ENCODE measurements at regions not wholly inside any gene's neighbourhood (a gene's known extent, or its start where the extent isn't known, plus 50 kb on each side); places are given as distances from the start of the nearest gene placed in this dataset.

DNA sequence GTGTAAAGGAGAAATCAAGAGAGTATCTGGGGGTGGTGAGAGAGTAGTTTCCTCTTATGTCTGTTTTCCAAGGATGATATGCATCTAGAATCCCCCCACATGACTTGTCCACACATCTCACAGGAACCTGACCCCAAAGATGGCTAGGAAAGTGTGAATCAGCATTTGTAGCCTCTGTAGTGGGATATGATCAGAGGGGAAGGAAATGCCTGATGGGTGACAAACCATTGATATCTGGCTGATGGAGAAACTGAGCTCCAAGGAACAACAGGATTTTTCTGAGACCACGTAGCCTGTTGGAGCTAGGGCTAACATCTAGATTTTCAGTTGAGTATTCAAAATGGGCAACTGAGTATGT, 369.4 kb downstream of the DDX10 start:
- Histone ChIP-seq H3K9me3 (ENCODE audit: control insufficient read depth, insufficient read depth, low read length) (no peaks in the 10 kb centered on the region), H3K4me3 (ENCODE audit: low read depth, low read length) (no peak overlapping the region), H3K27ac (ENCODE audit: low read depth, low read length) (no peak overlapping the region), H3K27me3 (ENCODE audit: control insufficient read depth, insufficient read depth, low read length) (no peaks in the 10 kb centered on the region)
- ChIA-PET POLR2A (no interaction called here), CTCF (no interaction called here)
- no peak for DNase-seq (ENCODE audit: low read depth, low spot score)
- TF ChIP-seq, protein P1, sequence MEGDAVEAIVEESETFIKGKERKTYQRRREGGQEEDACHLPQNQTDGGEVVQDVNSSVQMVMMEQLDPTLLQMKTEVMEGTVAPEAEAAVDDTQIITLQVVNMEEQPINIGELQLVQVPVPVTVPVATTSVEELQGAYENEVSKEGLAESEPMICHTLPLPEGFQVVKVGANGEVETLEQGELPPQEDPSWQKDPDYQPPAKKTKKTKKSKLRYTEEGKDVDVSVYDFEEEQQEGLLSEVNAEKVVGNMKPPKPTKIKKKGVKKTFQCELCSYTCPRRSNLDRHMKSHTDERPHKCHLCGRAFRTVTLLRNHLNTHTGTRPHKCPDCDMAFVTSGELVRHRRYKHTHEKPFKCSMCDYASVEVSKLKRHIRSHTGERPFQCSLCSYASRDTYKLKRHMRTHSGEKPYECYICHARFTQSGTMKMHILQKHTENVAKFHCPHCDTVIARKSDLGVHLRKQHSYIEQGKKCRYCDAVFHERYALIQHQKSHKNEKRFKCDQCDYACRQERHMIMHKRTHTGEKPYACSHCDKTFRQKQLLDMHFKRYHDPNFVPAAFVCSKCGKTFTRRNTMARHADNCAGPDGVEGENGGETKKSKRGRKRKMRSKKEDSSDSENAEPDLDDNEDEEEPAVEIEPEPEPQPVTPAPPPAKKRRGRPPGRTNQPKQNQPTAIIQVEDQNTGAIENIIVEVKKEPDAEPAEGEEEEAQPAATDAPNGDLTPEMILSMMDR (IDR thresholded peaks at IDR 0.05; ENCODE audit: low read depth, low read length): no peak

DNA sequence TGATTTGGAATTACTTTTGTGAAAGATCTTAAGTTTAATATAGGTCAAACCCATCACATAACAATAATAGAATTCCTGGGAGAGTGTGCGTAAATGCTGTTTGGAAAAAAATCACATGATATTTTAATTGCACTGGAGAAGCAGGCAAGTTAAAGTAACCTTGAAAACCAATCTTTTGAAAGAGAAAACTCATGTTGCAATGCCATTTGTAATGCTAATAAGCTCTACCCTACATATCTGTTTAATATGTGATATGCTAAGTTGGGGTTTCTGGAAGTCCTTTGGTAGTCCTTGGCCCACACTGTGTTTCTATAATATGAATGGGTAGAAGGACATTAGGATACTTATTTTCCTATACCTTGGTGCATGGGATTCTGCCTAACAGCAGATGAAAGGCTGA, 370.4 kb downstream of the DDX10 start:
- ChIA-PET CTCF (no interaction called here), POLR2A (no interaction called here)
- H3K27ac ChIP-seq (ENCODE audit: low read depth, low read length): no peak overlapping the region
- no peaks in the 10 kb centered on the region for H3K9me3 ChIP-seq (ENCODE audit: control insufficient read depth, insufficient read depth, low read length)
- H3K4me3 ChIP-seq (ENCODE audit: low read depth, low read length): no peak overlapping the region
- TF ChIP-seq, protein P1 (IDR thresholded peaks at IDR 0.05; ENCODE audit: low read depth, low read length): no peak
- DNase-seq (ENCODE audit: low read depth, low spot score): no peak
- no peaks in the 10 kb centered on the region for H3K27me3 ChIP-seq (ENCODE audit: control insufficient read depth, insufficient read depth, low read length)

DNA sequence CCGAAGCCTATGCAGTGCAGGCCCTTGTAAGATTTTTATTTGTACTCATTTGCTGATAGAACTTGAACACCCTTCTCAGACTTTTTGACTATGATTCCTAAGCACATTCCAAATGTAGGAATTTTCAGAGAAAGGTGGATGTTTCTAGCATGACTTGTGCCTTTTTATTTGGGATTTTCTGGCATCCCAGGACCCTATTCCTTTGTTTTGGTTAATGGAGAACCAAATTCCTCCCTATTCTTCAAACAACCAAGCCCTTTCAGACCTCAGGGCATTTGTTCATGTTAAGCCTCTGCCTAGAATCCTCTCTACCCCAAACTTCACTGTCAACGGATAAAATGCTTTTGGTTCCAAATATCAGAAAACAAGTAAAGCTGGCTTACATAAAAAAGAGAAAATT, 371.1 kb downstream of the DDX10 start:
- H3K9me3 ChIP-seq (ENCODE audit: control insufficient read depth, insufficient read depth, low read length): no peaks in the 10 kb centered on the region
- ChIA-PET POLR2A (no interaction called here), CTCF (no interaction called here)
- H3K27ac ChIP-seq (ENCODE audit: low read depth, low read length): no peak overlapping the region
- no peak overlapping the region for H3K4me3 ChIP-seq (ENCODE audit: low read depth, low read length)
- TF ChIP-seq, protein P1 (IDR thresholded peaks at IDR 0.05; ENCODE audit: low read depth, low read length): no peak
- no peak for DNase-seq (ENCODE audit: low read depth, low spot score)
- no peaks in the 10 kb centered on the region for H3K27me3 ChIP-seq (ENCODE audit: control insufficient read depth, insufficient read depth, low read length)

DNA sequence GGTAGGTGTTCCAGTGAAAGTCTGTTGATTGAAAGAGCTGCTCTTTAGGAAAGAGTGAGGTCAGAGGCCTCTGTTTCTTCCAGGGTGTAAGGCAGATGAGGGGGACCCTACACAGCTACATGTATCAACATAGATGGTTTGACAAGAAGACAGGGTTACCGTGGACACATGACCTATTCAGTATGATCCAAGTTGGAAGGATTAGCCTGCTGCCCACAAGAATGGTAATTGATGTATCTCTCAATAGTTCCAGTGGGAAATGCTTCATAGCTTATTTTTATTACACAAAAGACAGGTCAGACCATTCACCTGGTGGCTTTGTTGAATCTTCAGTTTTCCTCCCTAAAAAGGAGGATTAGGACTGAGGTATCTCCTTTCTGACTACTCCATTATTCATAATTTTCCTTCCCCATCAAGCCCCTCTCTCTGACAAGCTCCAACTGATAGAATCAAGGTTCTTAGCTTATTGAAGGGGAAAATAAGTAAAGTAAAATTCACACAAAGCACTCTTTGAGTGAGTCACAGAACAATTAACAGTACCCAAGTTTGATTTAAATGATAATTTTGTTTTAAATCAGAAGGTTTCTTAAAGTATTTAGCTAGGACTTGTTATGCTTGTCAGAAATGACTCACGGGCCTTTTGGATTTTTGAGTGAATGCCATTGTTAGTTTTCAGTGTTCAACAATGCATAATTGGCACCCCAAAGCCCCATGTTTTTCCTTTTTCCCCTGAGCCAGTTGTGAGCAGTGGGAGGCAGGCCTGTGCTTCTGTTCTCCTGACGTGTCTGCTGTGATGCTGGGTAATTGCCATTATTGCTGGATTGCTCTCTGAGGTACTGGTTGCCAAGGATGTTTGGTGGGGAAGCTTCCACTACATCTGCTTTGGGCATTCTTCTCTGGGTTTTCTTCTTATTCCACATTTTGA, 373.2 kb downstream of the DDX10 start:
- Histone ChIP-seq H3K27ac (ENCODE audit: low read depth, low read length) (no peak overlapping the region), H3K27me3 (ENCODE audit: control insufficient read depth, insufficient read depth, low read length) (no peaks in the 10 kb centered on the region), H3K4me3 (ENCODE audit: low read depth, low read length) (no peak overlapping the region), H3K9me3 (ENCODE audit: control insufficient read depth, insufficient read depth, low read length) (no peaks in the 10 kb centered on the region)
- POLR2A ChIA-PET: no interaction called here
- DNase-seq (ENCODE audit: low read depth, low spot score): no peak
- TF ChIP-seq, protein P1 (IDR thresholded peaks at IDR 0.05; ENCODE audit: low read depth, low read length): no peak
- CTCF ChIA-PET: interaction anchor here (0.8 to 1.5 kb wide), 2 partner anchors 154 to 340 kb away, joined by 3 read pairs; no protein-coding TSS in a partner anchor

DNA sequence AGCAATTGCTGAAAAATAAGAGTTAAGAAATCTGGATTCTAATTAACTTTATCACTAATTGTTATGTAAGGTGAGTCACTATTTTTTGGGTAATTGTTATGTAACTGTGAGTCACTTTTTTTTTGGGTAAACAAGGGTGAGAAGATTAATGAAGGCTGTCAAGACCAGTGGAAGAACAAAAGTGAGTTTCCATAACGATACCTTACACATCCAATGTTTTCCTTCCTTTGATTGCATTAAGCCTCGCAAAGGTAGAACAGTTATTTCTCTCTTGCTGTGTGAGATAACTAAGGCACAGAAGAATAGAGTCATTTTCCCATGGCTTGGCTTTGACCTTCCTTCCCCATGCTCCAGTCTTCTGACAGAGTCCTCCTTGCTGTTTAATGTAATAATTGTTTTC, 374.7 kb downstream of the DDX10 start:
- Histone ChIP-seq H3K27ac (ENCODE audit: low read depth, low read length) (no peak overlapping the region), H3K4me3 (ENCODE audit: low read depth, low read length) (no peak overlapping the region), H3K27me3 (ENCODE audit: control insufficient read depth, insufficient read depth, low read length) (no peaks in the 10 kb centered on the region), H3K9me3 (ENCODE audit: control insufficient read depth, insufficient read depth, low read length) (no peaks in the 10 kb centered on the region)
- no peak for DNase-seq (ENCODE audit: low read depth, low spot score)
- TF ChIP-seq, protein P1 (IDR thresholded peaks at IDR 0.05; ENCODE audit: low read depth, low read length): no peak
- POLR2A ChIA-PET: no interaction called here
- CTCF ChIA-PET: interaction anchor here (0.5 kb wide), 1 partner anchor 342 kb away, joined by 3 read pairs; no protein-coding TSS in a partner anchor
